Activated T-cell treated with anti-CD3 and anti-CD28 coated beads, Interleukin-2, amount 50 U/mL, for 72 hours (primary cell): ENCODE measurements at regions not wholly inside any gene's neighbourhood (a gene's known extent, or its start where the extent isn't known, plus 50 kb on each side); places are given as distances from the start of the nearest gene placed in this dataset.

ENCODE experiments used
- ATAC-seq, 2 donors: fragments of 150-1000 bp; cut with Tn5 transposase; replicated peaks in 1 of 2; 2 replicates each; pipeline ENCODE4 v1.10.0; 2021; ENCODE audit warnings: moderate library complexity in 2 of 2, mild to moderate bottlenecking in 1 of 2
- DNase-seq, 2 donors: peaks; one replicate each; pipeline ENCODE4 v3.0.0; 2021 to 2022; ENCODE audit warnings: mixed read lengths in 1 of 2
- H3K27ac Mint-ChIP-seq: one replicate; pipeline ENCODE4 v1.8.0; 2022; ENCODE audit warnings: mild to moderate bottlenecking, moderate library complexity, mixed read lengths
- H3K27me3 Mint-ChIP-seq: one replicate; pipeline ENCODE4 v1.8.0; 2022; ENCODE audit warnings: low read depth, mixed read lengths
- H3K36me3 Mint-ChIP-seq, 2 donors: one replicate each; pipeline ENCODE4 v1.8.0; 2022; ENCODE audit warnings: mixed read lengths in 2 of 2, mild to moderate bottlenecking in 1 of 2; ENCODE audit not compliant: insufficient read depth in 2 of 2
- H3K4me1 Mint-ChIP-seq: one replicate; pipeline ENCODE4 v1.8.0; 2022; ENCODE audit warnings: low read depth, mixed read lengths
- H3K4me3 Mint-ChIP-seq, 2 donors: one replicate each; pipeline ENCODE4 v1.8.0; 2022; ENCODE audit warnings: mild to moderate bottlenecking in 2 of 2, mixed read lengths in 2 of 2, moderate library complexity in 2 of 2
- H3K9me3 Mint-ChIP-seq, 2 donors: one replicate each; pipeline ENCODE4 v1.8.0; 2022; ENCODE audit warnings: mixed read lengths in 2 of 2

GRCh38 chr2:66694087-66694860 lies 259.3 kb downstream of the MEIS1 start:
- no peak for ATAC-seq
- no peaks in the 10 kb centered on the region for H3K4me1 Mint-ChIP-seq
- no peaks in the 10 kb centered on the region for H3K27me3 Mint-ChIP-seq

GRCh38 chr2:66695226-66695735 lies 260.4 kb downstream of the MEIS1 start:
- DNase-seq (no peak), ATAC-seq (no peak)
- Mint-ChIP-seq H3K27ac (no peak overlapping the region), H3K4me1 (no peaks in the 10 kb centered on the region), H3K4me3 (no peak overlapping the region), H3K9me3 (no peaks in the 10 kb centered on the region), H3K27me3 (no peaks in the 10 kb centered on the region), H3K36me3 (no peaks in the 10 kb centered on the region)

More at GRCh38 chr2:66694087-66694860, 259.3 kb downstream of the MEIS1 start:
- Mint-ChIP-seq H3K4me3 (no peak overlapping the region), H3K36me3 (no peaks in the 10 kb centered on the region), H3K27ac (no peak overlapping the region), H3K9me3 (no peaks in the 10 kb centered on the region)
- no peak for DNase-seq

- ATAC-seq (no peak), DNase-seq (no peak)
- H3K4me1 Mint-ChIP-seq: no peaks in the 10 kb centered on the region
- H3K27ac Mint-ChIP-seq: no peak overlapping the region
- no peaks in the 10 kb centered on the region for H3K36me3 Mint-ChIP-seq
- H3K27me3 Mint-ChIP-seq: no peaks in the 10 kb centered on the region
- no peak overlapping the region for H3K4me3 Mint-ChIP-seq
- no peaks in the 10 kb centered on the region for H3K9me3 Mint-ChIP-seq
Observed at GRCh38 chr2:66696374-66696773, 261.4 kb downstream of the MEIS1 start.

GRCh38 chr2:66696886-66697285 lies 262.0 kb downstream of the MEIS1 start:
- DNase-seq: no peak
- H3K36me3 Mint-ChIP-seq: no peaks in the 10 kb centered on the region
- no peaks in the 10 kb centered on the region for H3K27me3 Mint-ChIP-seq
- ATAC-seq: no peak
- H3K4me1 Mint-ChIP-seq: no peaks in the 10 kb centered on the region
- H3K27ac Mint-ChIP-seq: no peak overlapping the region
- no peaks in the 10 kb centered on the region for H3K9me3 Mint-ChIP-seq
- H3K4me3 Mint-ChIP-seq: no peak overlapping the region

GRCh38 chr2:66697366-66697765 lies 262.4 kb downstream of the MEIS1 start:
- no peaks in the 10 kb centered on the region for H3K9me3 Mint-ChIP-seq
- ATAC-seq: no peak
- H3K27ac Mint-ChIP-seq: no peak overlapping the region
- H3K27me3 Mint-ChIP-seq: no peaks in the 10 kb centered on the region
- no peak for DNase-seq
- H3K36me3 Mint-ChIP-seq: no peaks in the 10 kb centered on the region
- no peak overlapping the region for H3K4me3 Mint-ChIP-seq
- H3K4me1 Mint-ChIP-seq: no peaks in the 10 kb centered on the region

- no peaks in the 10 kb centered on the region for H3K9me3 Mint-ChIP-seq
- DNase-seq (no peak), ATAC-seq (no peak)
- no peak overlapping the region for H3K27ac Mint-ChIP-seq
- H3K36me3 Mint-ChIP-seq: no peaks in the 10 kb centered on the region
- H3K4me1 Mint-ChIP-seq: no peaks in the 10 kb centered on the region
- H3K4me3 Mint-ChIP-seq: no peak overlapping the region
- no peaks in the 10 kb centered on the region for H3K27me3 Mint-ChIP-seq
Observed at GRCh38 chr2:66698091-66698490, 263.2 kb downstream of the MEIS1 start.

GRCh38 chr2:66698576-66699239 lies 263.8 kb downstream of the MEIS1 start:
- Mint-ChIP-seq H3K27ac (no peak overlapping the region), H3K4me1 (no peaks in the 10 kb centered on the region), H3K36me3 (no peaks in the 10 kb centered on the region), H3K9me3 (no peaks in the 10 kb centered on the region), H3K27me3 (no peaks in the 10 kb centered on the region), H3K4me3 (no peak overlapping the region)
- DNase-seq (no peak), ATAC-seq (no peak)

GRCh38 chr2:66699416-66699792 lies 264.5 kb downstream of the MEIS1 start:
- Mint-ChIP-seq H3K36me3 (no peaks in the 10 kb centered on the region), H3K9me3 (no peaks in the 10 kb centered on the region), H3K27me3 (no peaks in the 10 kb centered on the region), H3K27ac (no peak overlapping the region), H3K4me1 (no peaks in the 10 kb centered on the region), H3K4me3 (no peak overlapping the region)
- DNase-seq: no peak
- no peak for ATAC-seq

- Mint-ChIP-seq H3K27me3 (no peaks in the 10 kb centered on the region), H3K4me3 (no peak overlapping the region), H3K36me3 (no peaks in the 10 kb centered on the region), H3K27ac (no peak overlapping the region), H3K4me1 (no peaks in the 10 kb centered on the region), H3K9me3 (no peaks in the 10 kb centered on the region)
- DNase-seq (no peak), ATAC-seq (no peak)
Observed at GRCh38 chr2:66699793-66700676, 265.1 kb downstream of the MEIS1 start.

- Mint-ChIP-seq H3K4me3 (no peak overlapping the region), H3K9me3 (no peaks in the 10 kb centered on the region), H3K27me3 (no peaks in the 10 kb centered on the region), H3K27ac (no peak overlapping the region), H3K4me1 (no peaks in the 10 kb centered on the region), H3K36me3 (no peaks in the 10 kb centered on the region)
- no peak for ATAC-seq
- no peak for DNase-seq
Observed at GRCh38 chr2:66700677-66701066, 265.7 kb downstream of the MEIS1 start.

GRCh38 chr2:66701251-66701650 lies 266.3 kb downstream of the MEIS1 start:
- DNase-seq: no peak

GRCh38 chr2:66701656-66702055 lies 266.7 kb downstream of the MEIS1 start:
- no peaks in the 10 kb centered on the region for H3K9me3 Mint-ChIP-seq
- no peak overlapping the region for H3K4me3 Mint-ChIP-seq
- H3K27me3 Mint-ChIP-seq: no peaks in the 10 kb centered on the region
- no peak for ATAC-seq
- no peak for DNase-seq
- H3K4me1 Mint-ChIP-seq: no peaks in the 10 kb centered on the region
- no peak overlapping the region for H3K27ac Mint-ChIP-seq
- H3K36me3 Mint-ChIP-seq: no peaks in the 10 kb centered on the region

More at GRCh38 chr2:66701251-66701650, 266.3 kb downstream of the MEIS1 start:
- Mint-ChIP-seq H3K36me3 (no peaks in the 10 kb centered on the region), H3K27ac (no peak overlapping the region), H3K27me3 (no peaks in the 10 kb centered on the region), H3K9me3 (no peaks in the 10 kb centered on the region), H3K4me3 (no peak overlapping the region), H3K4me1 (no peaks in the 10 kb centered on the region)
- ATAC-seq: no peak

- Mint-ChIP-seq H3K27ac (no peak overlapping the region), H3K27me3 (no peaks in the 10 kb centered on the region), H3K4me3 (no peak overlapping the region), H3K36me3 (no peaks in the 10 kb centered on the region), H3K4me1 (no peaks in the 10 kb centered on the region), H3K9me3 (no peaks in the 10 kb centered on the region)
- ATAC-seq (no peak), DNase-seq (no peak)
Observed at GRCh38 chr2:66702301-66702700, 267.4 kb downstream of the MEIS1 start.
